ENCODE measurements at regions not wholly inside any gene's neighbourhood (a gene's known extent, or its start where the extent isn't known, plus 50 kb on each side); places are given as distances from the start of the nearest gene placed in this dataset.

GRCh38 chr5:25418319-25418859, 773.6 kb upstream of the CDH10 start:
- TF ChIP-seq CTCF (IDR thresholded peaks at IDR 0.05; ENCODE audit: insufficient read depth, low read length, poor library complexity, severe bottlenecking) (no peak), EZH2phosphoT487 (conservative IDR thresholded peaks at IDR 0.05; ENCODE audit: low read length) (no peak)

Measured in SU-DHL-6 (cell line).